Endothelial cell of umbilical vein (primary cell): ENCODE measurements at regions not wholly inside any gene's neighbourhood (a gene's known extent, or its start where the extent isn't known, plus 50 kb on each side); places are given as distances from the start of the nearest gene placed in this dataset.

Experiments
- BruUV-seq: library from RNA; stranded (reverse); fragments of 400-500 nt; replicated peaks from 2 replicates; lab custom pipeline; 2021; lab: Mats Ljungman, UMichigan
- CTCF ChIA-PET: fragments of 300-600, 350-600 bp; sonication (Branson Sonifier 250); formaldehyde crosslinking; loops from one replicate; lab custom pipeline; 2021; ENCODE audit warnings: antibody characterized with exemption, inconsistent platforms; lab: Charles Lee
- POLR2A ChIA-PET: fragments of 300-600, 350-600 bp; sonication (Branson Sonifier 250); formaldehyde crosslinking; loops from one replicate; lab custom pipeline; 2021; ENCODE audit warnings: antibody characterized with exemption, inconsistent platforms; lab: Charles Lee
- DNase-seq: peaks from one replicate; pipeline ENCODE4 v3.0.0-alpha.2; 2011; ENCODE audit warnings: low read depth, low spot score
- FAIRE-seq: peaks from 2 replicates; lab custom pipeline; 2011; peaks lifted over from hg19 to GRCh38; lab: Jason Lieb, UNC
- H2AFZ ChIP-seq: 2 replicates; pipeline ENCODE4 v1.6.0; 2012; ENCODE audit warnings: low read depth, low read length, control low read depth, inconsistent platforms
- H3K27ac ChIP-seq: 2 replicates; pipeline ENCODE4 v1.5.1; 2011; ENCODE audit warnings: low read depth, mild to moderate bottlenecking, control low read depth, low read length, moderate library complexity; ENCODE audit not compliant: insufficient read depth
- H3K27me3 ChIP-seq, 2 experiments: 2 replicates each; pipeline versions ENCODE4 v1.6.0 to v1.6.1; 2011; ENCODE audit warnings: low read length in 2 of 2, mixed read lengths in 1 of 2; ENCODE audit not compliant: control insufficient read depth in 2 of 2, insufficient read depth in 2 of 2
- H3K36me3 ChIP-seq, 2 experiments: 2 replicates in 1 of 2; 3 replicates in 1 of 2; pipeline ENCODE4 v1.5.1; 2011; ENCODE audit warnings: low read length in 2 of 2, mild to moderate bottlenecking in 1 of 2, moderate library complexity in 1 of 2; ENCODE audit not compliant: control insufficient read depth in 2 of 2, insufficient read depth in 2 of 2; ENCODE audit errors: extremely low read depth in 1 of 2
- H3K4me1 ChIP-seq: 3 replicates; pipeline ENCODE4 v1.5.1; 2011; ENCODE audit warnings: mild to moderate bottlenecking, low read length; ENCODE audit not compliant: control insufficient read depth, insufficient read depth; ENCODE audit errors: extremely low read depth
- H3K4me2 ChIP-seq: 2 replicates; pipeline ENCODE4 v1.6.1; 2011; ENCODE audit warnings: low read length, control low read depth, mixed read lengths; ENCODE audit not compliant: insufficient read depth
- H3K4me3 ChIP-seq, 3 experiments: fragments of 200-600 bp in 1 of 3; sonication (generic), shearing (Covaris generic) in 1 of 3; replicated peaks in 1 of 3; 2 replicates each; pipeline ENCODE4 v1.5.1; 2011 to 2016; ENCODE audit warnings: control low read depth in 3 of 3, low read length in 3 of 3, mild to moderate bottlenecking in 2 of 3, inconsistent platforms in 1 of 3, low read depth in 1 of 3, moderate library complexity in 1 of 3; ENCODE audit not compliant: insufficient read depth in 1 of 3
- H3K79me2 ChIP-seq: 2 replicates; pipeline ENCODE4 v1.6.0; 2012; ENCODE audit warnings: low read length, inconsistent platforms; ENCODE audit not compliant: control insufficient read depth, insufficient read depth
- H3K9ac ChIP-seq: replicated peaks from 2 replicates; pipeline ENCODE3; 2011; ENCODE audit warnings: low read length, control low read depth; ENCODE audit not compliant: insufficient read depth; ENCODE audit errors: extremely low read depth
- H3K9me1 ChIP-seq: replicated peaks from 3 replicates; pipeline ENCODE4 v1.6.0; 2011; ENCODE audit warnings: mild to moderate bottlenecking, low read length; ENCODE audit not compliant: control insufficient read depth, insufficient read depth; ENCODE audit errors: extremely low read depth
- H3K9me3 ChIP-seq: replicated peaks from 2 replicates; pipeline ENCODE4 v1.5.1; 2012; ENCODE audit warnings: low read length, inconsistent platforms; ENCODE audit not compliant: control insufficient read depth, insufficient read depth
- H4K20me1 ChIP-seq: replicated peaks from 2 replicates; pipeline ENCODE3; 2011; ENCODE audit warnings: mild to moderate bottlenecking, low read length; ENCODE audit not compliant: control insufficient read depth, insufficient read depth; ENCODE audit errors: extremely low read depth
- EZH2 ChIP-seq: IDR thresholded peaks from 2 replicates; pipeline ENCODE4 v1.6.1; 2012; ENCODE audit warnings: borderline replicate concordance, low read depth, mild to moderate bottlenecking, moderate library complexity, low read length, inconsistent platforms; ENCODE audit not compliant: severe bottlenecking
- FOS ChIP-seq: IDR thresholded peaks from 2 replicates; pipeline ENCODE4 v1.6.1; 2011; ENCODE audit warnings: mild to moderate bottlenecking, low read length, moderate library complexity, borderline replicate concordance; ENCODE audit not compliant: insufficient read depth
- GATA2 ChIP-seq: IDR thresholded peaks from 2 replicates; pipeline ENCODE4 v1.7.0; 2011; ENCODE audit warnings: low read depth, mild to moderate bottlenecking, moderate library complexity, mixed read lengths, low read length; ENCODE audit not compliant: insufficient read length, insufficient read depth
- JUN ChIP-seq: IDR thresholded peaks from 2 replicates; pipeline ENCODE4 v1.6.1; 2011; ENCODE audit warnings: borderline replicate concordance, low read depth; ENCODE audit not compliant: insufficient read length, insufficient read depth
- MYC ChIP-seq: IDR thresholded peaks from one replicate; pipeline ENCODE4 v1.6.1; 2011; ENCODE audit warnings: mild to moderate bottlenecking, low read depth, low read length
- POLR2A ChIP-seq: IDR thresholded peaks from 2 replicates; pipeline ENCODE4 v1.6.1; 2012; ENCODE audit warnings: low read depth, mild to moderate bottlenecking, control low read depth, low read length
- POLR2AphosphoS5 ChIP-seq: IDR thresholded peaks from 2 replicates; pipeline ENCODE4 v1.6.1; 2012; ENCODE audit warnings: low read depth, mild to moderate bottlenecking, control low read depth, low read length, moderate library complexity; ENCODE audit not compliant: insufficient read depth
- dilution Hi-C: fragments of 300-500 bp; cut with MboI; formaldehyde crosslinking; loops from one replicate; pipeline ENCODE4 v1.15.0; 2019; ENCODE audit warnings: low sequenced_read_pairs; ENCODE audit not compliant: extremely low pct_ligation_motif_present
- intact Hi-C: fragments of 100-400 bp; cut with micrococcal nuclease; formaldehyde crosslinking; loops from one replicate; pipeline ENCODE4 v1.10.0; 2022
- TF ChIP-seq, protein P1 (sequence below), 2 donors: IDR thresholded peaks; 1 replicate in 1 of 2; 2 replicates in 1 of 2; pipeline ENCODE4 v1.5.1; 2011; ENCODE audit warnings: low read length in 2 of 2, mild to moderate bottlenecking in 2 of 2, moderate library complexity in 2 of 2, control low read depth in 1 of 2, inconsistent platforms in 1 of 2, low read depth in 1 of 2; ENCODE audit not compliant: insufficient read depth in 1 of 2; ENCODE audit errors: extremely low read depth in 1 of 2
- TF ChIP-seq, protein P2 (sequence below): IDR thresholded peaks from 2 replicates; pipeline ENCODE4 v1.6.1; 2011; ENCODE audit not compliant: insufficient read depth, insufficient read length

DNA sequence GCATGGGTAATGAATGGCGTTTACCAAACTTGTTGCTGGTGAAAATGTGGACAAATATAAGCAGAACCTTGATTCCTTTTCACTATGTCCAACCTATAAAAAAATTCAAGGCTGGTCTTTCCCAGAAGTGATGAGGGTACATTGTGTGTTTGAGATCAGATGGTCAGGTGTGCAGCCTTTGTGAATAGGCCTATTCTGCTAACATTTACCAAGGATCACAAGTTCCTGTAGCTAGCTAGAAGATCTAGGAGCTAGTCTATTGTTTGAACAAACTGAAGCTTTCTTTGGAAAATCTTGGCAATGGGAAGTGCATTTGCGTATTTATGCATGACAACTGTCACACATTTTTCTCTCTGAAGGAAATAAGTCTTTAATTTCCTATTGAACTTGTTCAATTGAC, 489.6 kb downstream of the KLF5 start:
- Histone ChIP-seq H3K4me1 (no peaks in the 10 kb centered on the region), H3K27me3 (no peaks in the 10 kb centered on the region), H4K20me1 (no peaks in the 10 kb centered on the region), H3K36me3 (no peaks in the 10 kb centered on the region), H3K79me2 (no peaks in the 10 kb centered on the region), H3K9ac (no peak overlapping the region), H3K4me2 (no peak overlapping the region), H3K9me3 (no peaks in the 10 kb centered on the region), H3K27ac (no peak overlapping the region), H2AFZ (no peak overlapping the region), H3K4me3 (no peak overlapping the region), H3K9me1 (no peaks in the 10 kb centered on the region)
- TF ChIP-seq, protein P1, sequence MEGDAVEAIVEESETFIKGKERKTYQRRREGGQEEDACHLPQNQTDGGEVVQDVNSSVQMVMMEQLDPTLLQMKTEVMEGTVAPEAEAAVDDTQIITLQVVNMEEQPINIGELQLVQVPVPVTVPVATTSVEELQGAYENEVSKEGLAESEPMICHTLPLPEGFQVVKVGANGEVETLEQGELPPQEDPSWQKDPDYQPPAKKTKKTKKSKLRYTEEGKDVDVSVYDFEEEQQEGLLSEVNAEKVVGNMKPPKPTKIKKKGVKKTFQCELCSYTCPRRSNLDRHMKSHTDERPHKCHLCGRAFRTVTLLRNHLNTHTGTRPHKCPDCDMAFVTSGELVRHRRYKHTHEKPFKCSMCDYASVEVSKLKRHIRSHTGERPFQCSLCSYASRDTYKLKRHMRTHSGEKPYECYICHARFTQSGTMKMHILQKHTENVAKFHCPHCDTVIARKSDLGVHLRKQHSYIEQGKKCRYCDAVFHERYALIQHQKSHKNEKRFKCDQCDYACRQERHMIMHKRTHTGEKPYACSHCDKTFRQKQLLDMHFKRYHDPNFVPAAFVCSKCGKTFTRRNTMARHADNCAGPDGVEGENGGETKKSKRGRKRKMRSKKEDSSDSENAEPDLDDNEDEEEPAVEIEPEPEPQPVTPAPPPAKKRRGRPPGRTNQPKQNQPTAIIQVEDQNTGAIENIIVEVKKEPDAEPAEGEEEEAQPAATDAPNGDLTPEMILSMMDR (IDR thresholded peaks at IDR 0.05; ENCODE audit: extremely low read depth in 1 of 2, insufficient read depth in 1 of 2, low read depth in 1 of 2, low read length in 2 of 2) = no peak
- TF ChIP-seq MYC (no peak), POLR2A (no peak), FOS (no peak), JUN (no peak), POLR2AphosphoS5 (no peak), EZH2 (no peak), GATA2 (no peak)
- TF ChIP-seq, protein P2, sequence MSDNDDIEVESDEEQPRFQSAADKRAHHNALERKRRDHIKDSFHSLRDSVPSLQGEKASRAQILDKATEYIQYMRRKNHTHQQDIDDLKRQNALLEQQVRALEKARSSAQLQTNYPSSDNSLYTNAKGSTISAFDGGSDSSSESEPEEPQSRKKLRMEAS = no peak
- POLR2A ChIA-PET = no interaction called here
- FAIRE-seq (no peak), DNase-seq (no peak)
- CTCF ChIA-PET = no interaction called here
- dilution Hi-C loops = no loop called here
- intact Hi-C loops = no loop called here
- no TSS peak for BruUV-seq
